Uterus (tissue), 3 donors: ENCODE measurements at regions not wholly inside any gene's neighbourhood (a gene's known extent, or its start where the extent isn't known, plus 50 kb on each side); places are given as distances from the start of the nearest gene placed in this dataset.
A peak's percentile ranks its signal among the peaks of the same experiment; 100 is the strongest.
"Not testable (repeated sequence)": the region's sequence is repeated elsewhere in the genome, so short reads cannot be mapped to it uniquely, and the experiment has no call there.

ENCODE experiments used
- DNase-seq, 2 donors: peaks; one replicate each; pipeline ENCODE4 v3.0.0-alpha.2; 2019 to 2020
- H3K27ac ChIP-seq, 2 donors: fragments of 200-600 bp; sonication (generic); 1 replicate in 1 of 2; 2 replicates in 1 of 2; pipeline ENCODE4 v1.5.1; 2016 to 2018
- H3K27me3 ChIP-seq, 2 donors: fragments of 200-600 bp; sonication (generic); one replicate each; pipeline ENCODE4 v1.5.1; 2018 to 2019; ENCODE audit warnings: control low read depth in 1 of 2
- H3K36me3 ChIP-seq, 2 donors: fragments of 200-600 bp; sonication (generic); one replicate each; pipeline ENCODE4 v1.5.1; 2019; ENCODE audit warnings: control low read depth in 1 of 2
- H3K4me1 ChIP-seq, 2 donors: fragments of 200-600 bp; sonication (generic); one replicate each; pipeline ENCODE4 v1.5.1; 2018 to 2019; ENCODE audit warnings: control low read depth in 1 of 2
- H3K4me3 ChIP-seq, 2 donors: fragments of 200-600 bp; sonication (generic); 1 replicate in 1 of 2; 2 replicates in 1 of 2; pipeline ENCODE4 v1.5.1; 2018 to 2019; ENCODE audit warnings: mild to moderate bottlenecking in 1 of 2
- H3K9me3 ChIP-seq, 2 donors: fragments of 200-600 bp; sonication (generic); one replicate each; pipeline ENCODE4 v1.5.1; 2019; ENCODE audit warnings: control low read depth in 1 of 2
- CTCF ChIP-seq, 4 experiments: fragments of 200-600 bp in 2 of 4; fragments of 450-650 bp in 2 of 4; sonication (generic) in 2 of 4; IDR thresholded peaks; one replicate each; pipeline ENCODE4 v1.5.1; 2016 to 2019; ENCODE audit warnings: antibody characterized with exemption in 4 of 4, mild to moderate bottlenecking in 2 of 4, moderate library complexity in 1 of 4
- POLR2A ChIP-seq, 2 donors: fragments of 450-650 bp; IDR thresholded peaks; one replicate each; pipeline ENCODE4 v1.6.1; 2016; ENCODE audit warnings: antibody characterized with exemption in 2 of 2, mild to moderate bottlenecking in 1 of 2, moderate library complexity in 1 of 2
- intact Hi-C: fragments of 100-400 bp; cut with DNase I; formaldehyde crosslinking; loops from one replicate; pipeline ENCODE4 v1.15.1; 2023; ENCODE audit warnings: low total_unique reads
- donor health status: DM: yes; HTN: yes; CAD: no.

DNA sequence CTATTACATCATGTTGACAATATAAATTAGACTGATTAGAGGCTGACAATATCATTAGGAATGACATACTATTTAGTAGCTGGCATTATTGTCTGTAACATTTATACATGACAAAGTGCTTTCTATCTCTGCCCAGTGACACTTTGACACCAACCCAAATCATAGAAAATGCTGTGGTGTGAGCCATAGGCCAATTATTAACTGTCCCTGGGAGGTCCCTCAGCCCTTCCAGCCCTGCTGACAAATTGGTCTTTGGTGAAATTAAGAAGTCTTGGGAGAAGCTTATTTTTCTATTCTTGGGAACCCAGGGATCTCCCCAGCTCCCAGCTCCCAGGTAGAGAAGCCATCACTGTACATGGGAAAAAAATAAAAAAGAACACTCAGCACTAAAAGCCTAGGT is 179.6 kb downstream of the AIPL1 start:
- Histone ChIP-seq H3K36me3 (no peaks in the 10 kb centered on the region), H3K27me3 (no peaks in the 10 kb centered on the region)

DNA sequence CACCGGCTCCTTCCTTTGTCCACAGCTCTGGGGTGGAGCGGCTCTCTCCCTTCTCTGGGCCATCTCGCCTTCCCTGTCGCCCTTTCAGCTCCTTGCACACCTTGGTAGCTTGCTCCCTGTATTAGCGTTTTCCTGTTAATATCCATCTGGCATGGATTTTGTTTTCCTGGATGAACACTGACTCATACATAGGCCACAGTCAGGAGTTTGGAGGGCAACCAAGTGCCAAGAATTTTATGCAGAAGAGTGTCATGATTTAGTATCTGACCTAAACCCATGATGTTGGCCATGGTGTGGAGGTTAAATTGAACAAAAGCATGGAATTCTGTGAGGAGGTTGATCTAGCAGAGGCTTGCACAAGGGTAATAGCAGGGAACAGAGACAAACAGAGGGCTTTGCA is 180.9 kb downstream of the AIPL1 start:
- Histone ChIP-seq H3K4me1 (no peaks in the 10 kb centered on the region), H3K4me3 (no peak overlapping the region), H3K36me3 (no peaks in the 10 kb centered on the region), H3K27me3 (no peaks in the 10 kb centered on the region), H3K27ac (peak overlapping the region in 1 of 2 donors; percentile 11), H3K9me3 (no peaks in the 10 kb centered on the region)
- TF ChIP-seq POLR2A (IDR thresholded peaks at IDR 0.05): no peak
- no peak for TF ChIP-seq CTCF (IDR thresholded peaks at IDR 0.05)
- intact Hi-C loops: no loop called here
- no peak for DNase-seq

More for the DNA sequence above, 179.6 kb downstream of the AIPL1 start:
- no peak overlapping the region for H3K27ac ChIP-seq
- no peaks in the 10 kb centered on the region for H3K4me1 ChIP-seq
- no peak for TF ChIP-seq POLR2A (IDR thresholded peaks at IDR 0.05)
- no peak for TF ChIP-seq CTCF (IDR thresholded peaks at IDR 0.05)
- H3K9me3 ChIP-seq: no peaks in the 10 kb centered on the region
- intact Hi-C loops: no loop called here
- no peak for DNase-seq
- H3K4me3 ChIP-seq: no peak overlapping the region

DNA sequence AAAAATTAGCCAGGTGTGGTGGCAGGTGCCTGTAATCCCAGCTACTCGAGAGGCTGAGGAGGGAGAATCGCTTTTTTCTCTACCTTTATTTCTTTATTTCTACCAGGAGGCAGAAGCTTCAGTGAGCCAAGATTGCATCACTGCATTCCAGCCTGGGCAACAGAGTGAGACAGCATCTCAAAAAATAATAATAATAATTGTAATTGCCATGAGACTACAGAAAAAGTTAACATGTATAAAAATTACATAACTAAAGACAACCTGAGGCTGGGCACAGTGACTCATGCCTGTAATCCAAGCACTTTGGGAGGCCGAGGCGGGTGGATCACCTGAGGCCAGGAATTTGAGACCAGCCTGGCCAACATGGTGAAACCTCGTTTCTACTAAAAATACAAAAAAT is 181.5 kb downstream of the WSCD1 start:
- H3K9me3 ChIP-seq, H3K4me1 ChIP-seq, H3K27me3 ChIP-seq, H3K27ac ChIP-seq, H3K4me3 ChIP-seq, H3K36me3 ChIP-seq, intact Hi-C loops, DNase-seq: not testable (repeated sequence)

- TF ChIP-seq CTCF (IDR thresholded peaks at IDR 0.05): no peak
- no peak for TF ChIP-seq POLR2A (IDR thresholded peaks at IDR 0.05)
- no peak overlapping the region for H3K4me3 ChIP-seq
- no peak for DNase-seq
- H3K4me1 ChIP-seq: no peaks in the 10 kb centered on the region
- no peaks in the 10 kb centered on the region for H3K9me3 ChIP-seq
- H3K27me3 ChIP-seq: no peaks in the 10 kb centered on the region
- H3K27ac ChIP-seq: no peak overlapping the region
- intact Hi-C loops: no loop called here
- H3K36me3 ChIP-seq: no peaks in the 10 kb centered on the region
Observed at GRCh38 chr17:6249732-6250131, 179.6 kb downstream of the WSCD1 start.

GRCh38 chr17:6248061-6248460 is 177.9 kb downstream of the WSCD1 start:
- TF ChIP-seq POLR2A (IDR thresholded peaks at IDR 0.05): no peak
- no peak for TF ChIP-seq CTCF (IDR thresholded peaks at IDR 0.05)
- no peaks in the 10 kb centered on the region for H3K4me1 ChIP-seq
- no peak overlapping the region for H3K27ac ChIP-seq
- no peak for DNase-seq
- H3K27me3 ChIP-seq: no peaks in the 10 kb centered on the region
- intact Hi-C loops: no loop called here
- no peaks in the 10 kb centered on the region for H3K36me3 ChIP-seq
- H3K9me3 ChIP-seq: no peaks in the 10 kb centered on the region
- H3K4me3 ChIP-seq: no peak overlapping the region
